GM18499 (cell line): ENCODE measurements at regions not wholly inside any gene's neighbourhood (a gene's known extent, or its start where the extent isn't known, plus 50 kb on each side); places are given as distances from the start of the nearest gene placed in this dataset.
"Not testable (repeated sequence)": the region's sequence is repeated elsewhere in the genome, so short reads cannot be mapped to it uniquely, and the experiment has no call there.

Experiments
- ATAC-seq: cut with Tn5 transposase; IDR thresholded peaks from one replicate; pipeline ENCODE4 v1.9.1; 2021; ENCODE audit warnings: moderate number of reproducible peaks; ENCODE audit not compliant: insufficient read depth, unreplicated experiment

- no peak for ATAC-seq
Observed at GRCh38 chr9:73056245-73056644, 95.4 kb upstream of the ANXA1 start.

DNA sequence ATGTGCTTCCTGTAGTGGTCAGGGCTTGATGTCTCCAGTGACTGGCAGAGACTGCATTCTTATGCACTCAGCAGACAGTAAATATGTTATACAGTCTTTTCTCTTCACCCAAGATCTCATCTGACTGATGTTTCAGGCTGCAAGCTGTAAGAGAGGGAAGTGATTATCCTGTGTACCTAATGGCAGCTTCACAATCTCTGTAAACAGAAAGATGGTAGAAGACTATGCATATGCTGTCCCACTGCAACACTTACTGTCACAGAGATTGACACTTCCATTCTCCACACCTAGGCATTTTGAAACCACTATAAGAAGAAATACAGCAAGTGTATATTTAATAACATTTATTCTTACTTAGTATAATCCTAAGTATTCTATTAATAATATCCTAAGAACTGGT is 97.6 kb upstream of the ANXA1 start:
- ATAC-seq = no peak

DNA sequence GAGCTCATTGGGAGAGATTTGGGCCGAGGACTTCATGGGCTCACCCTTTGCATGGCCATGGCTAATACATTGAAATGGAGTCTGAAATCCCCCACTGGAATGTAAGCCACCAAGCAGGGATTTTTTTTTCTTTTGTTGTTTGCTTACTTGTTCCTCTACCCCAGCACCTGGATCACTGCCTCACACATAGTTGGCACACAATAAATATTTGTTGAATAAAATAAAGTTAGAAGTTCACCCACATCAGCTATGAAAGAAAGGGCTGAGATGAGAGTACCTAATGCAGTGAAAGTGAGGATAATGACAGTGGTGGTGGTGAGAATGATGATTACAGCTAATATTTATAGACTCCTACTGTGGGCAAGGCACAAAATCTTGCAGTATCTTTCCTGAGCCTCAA is 98.1 kb upstream of the ANXA1 start:
- no peak for ATAC-seq

DNA sequence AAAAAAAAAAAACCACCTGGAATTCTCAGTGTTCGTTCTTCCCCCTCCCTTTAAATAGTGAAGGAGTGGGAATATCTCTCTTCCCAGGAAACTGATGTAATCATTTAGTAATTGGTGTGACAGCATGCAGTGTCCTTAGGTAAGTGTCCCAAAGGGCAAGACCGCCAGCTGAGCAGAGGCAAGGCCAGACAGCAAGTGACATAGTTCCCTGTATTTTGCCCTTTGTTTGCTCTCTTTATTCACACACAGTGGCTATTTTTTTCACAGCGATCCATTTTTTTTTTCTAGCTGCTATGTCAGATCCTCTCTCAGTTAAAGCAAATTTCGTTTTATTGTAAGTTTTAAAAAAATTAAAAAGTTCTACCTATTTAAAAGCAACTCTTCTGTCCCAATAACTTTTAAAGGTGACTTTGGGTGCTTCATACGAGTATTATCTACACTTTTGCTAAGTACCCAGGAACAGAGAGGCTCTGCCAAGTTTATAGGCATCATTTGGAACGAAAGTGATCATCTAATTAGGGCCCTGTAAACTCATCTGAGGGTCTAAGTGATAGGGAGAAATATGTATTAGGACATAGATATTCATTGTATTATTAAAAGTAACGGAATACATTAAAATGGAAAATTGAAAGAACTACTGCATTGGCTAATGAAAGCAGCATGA is 98.2 kb upstream of the ALDH1A1 start:
- ATAC-seq = no peak

DNA sequence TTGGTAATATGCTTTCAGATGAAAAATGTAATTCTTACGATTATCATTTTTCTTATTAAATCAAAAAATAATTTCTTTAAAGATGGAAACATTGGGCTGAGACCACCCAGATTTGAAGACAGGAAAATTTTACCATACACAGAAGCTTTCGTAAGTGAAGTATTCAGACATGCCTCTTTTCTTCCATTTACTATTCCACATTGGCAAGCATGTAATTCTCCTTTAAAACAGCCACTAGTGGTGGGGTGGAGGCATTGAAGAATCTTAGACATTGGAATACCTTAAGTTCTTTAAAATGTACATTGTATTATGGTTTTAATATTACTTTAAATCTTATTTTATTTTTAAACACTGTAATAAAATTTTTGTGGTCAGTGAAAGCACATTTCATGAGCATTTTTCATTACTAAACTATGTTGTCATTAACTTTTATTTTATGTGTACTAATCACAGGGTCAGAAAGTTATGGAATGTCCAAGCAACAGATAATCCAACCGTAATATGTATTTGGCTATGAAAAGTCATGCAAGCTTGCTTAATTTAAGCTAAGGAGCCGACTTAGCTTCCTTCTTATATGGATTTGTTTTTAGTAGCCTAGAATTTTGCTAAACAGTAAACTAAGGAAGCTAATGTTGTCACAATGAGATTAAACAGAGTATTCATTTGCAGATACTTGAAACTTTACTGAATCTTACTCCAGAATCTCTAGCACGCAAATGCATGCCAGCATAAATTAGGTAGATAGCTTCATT is 97.4 kb upstream of the ALDH1A1 start:
- no peak for ATAC-seq

DNA sequence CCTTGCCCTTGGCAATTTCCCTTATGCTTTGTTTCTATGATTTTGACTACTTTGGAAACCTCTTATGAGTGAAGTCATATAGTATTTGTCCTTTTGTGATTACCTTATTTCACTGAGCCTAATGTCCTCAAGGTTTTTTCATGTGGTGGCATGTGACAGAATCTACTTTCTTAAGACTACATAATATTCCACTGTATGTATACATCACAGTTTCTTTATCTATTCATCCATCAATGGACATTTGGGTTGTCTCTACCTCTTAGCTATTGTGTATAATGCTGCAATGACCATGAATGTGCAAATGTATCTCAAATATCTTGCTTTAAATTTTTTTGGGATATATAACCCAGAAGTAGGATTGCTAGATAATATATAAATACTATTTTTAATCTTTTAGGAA is 96.4 kb upstream of the ALDH1A1 start:
- no peak for ATAC-seq

GRCh38 chr9:73046769-73047168 is 93.9 kb upstream of the ALDH1A1 start:
- ATAC-seq = no peak

GRCh38 chr9:73044776-73045175 is 91.9 kb upstream of the ALDH1A1 start:
- not testable (repeated sequence) for ATAC-seq

DNA sequence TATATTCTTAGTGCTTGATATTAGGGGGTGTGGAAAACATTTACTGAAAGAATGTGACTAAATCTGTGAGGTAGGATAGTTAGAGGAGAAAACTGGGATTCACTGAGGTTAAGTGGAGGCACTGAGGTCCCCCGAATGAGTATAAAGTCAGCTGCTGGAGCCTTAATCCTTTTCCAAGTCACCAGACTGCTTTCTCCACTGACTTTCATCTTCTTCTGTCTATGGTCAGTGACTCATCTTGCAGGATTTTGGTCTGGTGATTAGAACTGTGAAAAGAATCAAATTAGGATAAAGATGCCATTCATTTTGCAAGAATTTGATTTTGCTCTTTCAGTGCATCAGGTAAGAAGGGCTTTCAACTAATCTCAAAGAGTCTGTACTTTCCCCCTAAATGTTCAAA is 89.3 kb upstream of the ALDH1A1 start:
- ATAC-seq = no peak

GRCh38 chr9:73039271-73040263 is 86.7 kb upstream of the ALDH1A1 start:
- no peak for ATAC-seq

GRCh38 chr9:73038613-73039012 is 85.8 kb upstream of the ALDH1A1 start:
- no peak for ATAC-seq

GRCh38 chr9:73038089-73038509 is 85.2 kb upstream of the ALDH1A1 start:
- no peak for ATAC-seq

DNA sequence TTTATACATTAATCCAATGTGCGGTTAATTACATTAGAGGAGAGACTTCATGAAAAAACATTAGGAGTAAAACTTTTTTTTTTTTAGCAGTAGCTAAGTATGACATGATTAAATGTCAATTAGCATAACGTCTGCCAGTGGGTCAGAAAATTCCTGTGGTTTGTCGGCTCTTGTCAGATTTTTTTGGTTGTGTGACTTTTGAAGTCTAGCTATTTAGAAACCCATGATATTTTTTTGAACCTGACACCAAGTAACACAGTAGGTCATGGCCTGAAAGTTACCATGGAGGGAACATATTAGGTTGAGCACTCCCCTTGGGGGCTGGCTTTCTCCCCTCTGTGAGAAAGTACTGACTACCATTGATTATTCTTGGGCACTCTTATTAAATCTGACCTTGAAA is 84.8 kb upstream of the ALDH1A1 start:
- no peak for ATAC-seq

- ATAC-seq = no peak
Observed at GRCh38 chr9:73034962-73035361, 82.1 kb upstream of the ALDH1A1 start.

DNA sequence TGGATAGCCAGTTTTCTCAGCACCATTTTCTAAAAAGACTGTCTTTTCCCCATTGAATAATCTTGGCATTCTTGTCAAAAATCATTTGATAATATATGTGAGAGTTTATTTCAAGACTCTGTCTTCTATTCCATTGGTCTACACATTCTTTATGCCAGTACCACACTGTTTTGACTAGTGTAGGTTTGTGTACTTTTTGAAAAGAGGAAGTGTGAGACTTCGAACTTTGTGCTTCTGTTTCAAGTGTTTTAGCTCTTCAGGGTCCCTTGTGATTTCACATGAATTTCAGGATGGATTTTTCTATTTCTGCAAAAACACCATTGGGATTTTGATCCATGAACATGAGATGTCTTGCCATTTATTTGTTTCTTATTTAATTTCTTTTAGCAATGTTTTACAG is 78.5 kb upstream of the ALDH1A1 start:
- ATAC-seq = no peak

DNA sequence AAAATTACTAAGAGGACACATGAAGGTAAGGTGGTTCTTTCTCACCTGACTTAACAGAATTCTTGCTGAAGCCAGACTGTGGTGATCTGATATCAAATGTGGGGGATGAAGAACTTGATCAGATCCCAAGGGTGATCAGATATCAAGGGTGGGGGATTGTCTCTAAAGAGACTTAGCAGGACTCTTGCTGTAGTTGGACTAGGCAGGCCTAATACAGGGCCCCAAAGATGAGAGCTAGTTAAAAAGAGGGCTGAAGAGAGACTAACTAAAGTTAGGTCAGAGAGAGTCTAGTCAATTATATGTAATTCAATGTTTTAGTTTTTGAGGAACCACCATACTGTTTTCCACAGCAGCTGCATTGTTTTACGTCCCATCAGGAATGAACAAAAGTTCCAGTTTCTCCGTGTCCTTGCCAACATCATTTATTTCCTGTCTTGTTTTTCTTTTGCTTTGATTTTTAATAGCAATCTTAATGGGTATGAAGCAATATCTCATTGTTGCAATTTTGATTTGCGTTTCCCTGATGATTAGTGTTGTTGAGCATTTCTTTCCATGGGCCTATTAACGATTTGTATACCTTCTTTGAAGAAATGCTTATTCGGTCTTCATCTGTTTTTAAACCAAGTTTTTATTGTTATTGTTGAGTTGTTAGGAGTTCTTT is 77.6 kb upstream of the ALDH1A1 start:
- no peak for ATAC-seq

GRCh38 chr9:73029346-73029745 is 76.5 kb upstream of the ALDH1A1 start:
- no peak for ATAC-seq

GRCh38 chr9:73026375-73026774 is 73.5 kb upstream of the ALDH1A1 start:
- ATAC-seq = no peak

DNA sequence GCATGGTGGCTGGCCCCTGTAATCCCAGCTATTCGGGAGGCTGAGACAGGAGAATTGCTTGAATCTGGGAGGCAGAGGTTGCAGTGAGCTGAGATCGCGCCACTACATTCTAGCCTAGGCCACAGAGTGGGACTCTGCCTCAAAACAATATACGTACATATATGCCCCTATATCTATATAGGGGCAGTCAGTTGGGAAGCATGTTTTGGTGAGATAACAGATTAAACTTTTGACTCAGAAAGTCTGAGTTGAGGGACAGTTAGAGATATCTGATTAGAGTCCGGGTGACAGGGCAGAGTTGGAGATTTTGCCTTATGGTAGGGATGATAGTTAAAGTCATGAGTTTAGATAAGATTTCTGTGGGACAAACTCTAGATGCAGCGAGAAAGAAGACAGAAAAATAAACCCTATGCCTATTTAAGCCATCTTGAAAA is 71.8 kb upstream of the ALDH1A1 start:
- no peak for ATAC-seq

DNA sequence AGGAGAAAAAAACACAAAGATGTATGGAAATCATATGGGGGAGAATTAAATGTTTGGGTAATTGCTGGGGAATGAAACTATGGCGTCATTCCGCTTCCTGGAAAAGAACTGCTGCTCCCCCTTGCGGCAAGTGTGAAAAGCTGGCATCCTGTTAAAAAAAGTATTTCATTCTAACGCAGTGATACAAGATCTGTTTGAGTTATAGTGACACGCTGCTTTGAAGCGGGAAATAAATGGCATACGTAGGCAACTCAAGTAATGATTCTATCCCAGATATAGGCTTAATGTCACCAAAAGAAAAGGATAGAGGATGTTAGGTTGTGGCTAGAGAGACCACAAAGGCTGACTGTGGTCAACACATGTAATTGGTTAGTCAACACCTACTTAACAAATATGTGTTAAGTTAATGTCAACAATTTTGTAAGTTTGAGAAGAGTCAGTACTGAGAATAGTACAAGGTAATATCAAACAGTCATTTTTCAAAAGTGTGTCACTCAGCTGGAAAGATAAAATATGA is 70.2 kb upstream of the ALDH1A1 start:
- ATAC-seq = peak; percentile 41
